Neural cell (in vitro differentiated cells): ENCODE measurements at regions not wholly inside any gene's neighbourhood (a gene's known extent, or its start where the extent isn't known, plus 50 kb on each side); places are given as distances from the start of the nearest gene placed in this dataset.

ENCODE experiments used
- EZH2 ChIP-seq: fragments of 200-600, 300-800 bp; shearing (Covaris generic), sonication (generic); IDR thresholded peaks from 2 replicates; pipeline ENCODE4 v1.6.1; 2014; ENCODE audit warnings: antibody characterized with exemption, low read length, borderline replicate concordance, mild to moderate bottlenecking; ENCODE audit not compliant: insufficient read depth, poor library complexity, severe bottlenecking
- POLR2AphosphoS5 ChIP-seq: IDR thresholded peaks from 2 replicates; pipeline ENCODE4 v1.6.1; 2012
- RAD21 ChIP-seq: fragments of 450-650 bp; conservative IDR thresholded peaks from 2 replicates; pipeline ENCODE4 v1.6.1; 2014; ENCODE audit warnings: antibody characterized with exemption, mild to moderate bottlenecking, moderate library complexity
- TF ChIP-seq, protein P1 (sequence below): fragments of 450-650 bp; IDR thresholded peaks from 2 replicates; pipeline ENCODE4 v1.5.1; 2014; ENCODE audit warnings: antibody characterized with exemption, mild to moderate bottlenecking, moderate library complexity; ENCODE audit not compliant: poor library complexity, severe bottlenecking

DNA sequence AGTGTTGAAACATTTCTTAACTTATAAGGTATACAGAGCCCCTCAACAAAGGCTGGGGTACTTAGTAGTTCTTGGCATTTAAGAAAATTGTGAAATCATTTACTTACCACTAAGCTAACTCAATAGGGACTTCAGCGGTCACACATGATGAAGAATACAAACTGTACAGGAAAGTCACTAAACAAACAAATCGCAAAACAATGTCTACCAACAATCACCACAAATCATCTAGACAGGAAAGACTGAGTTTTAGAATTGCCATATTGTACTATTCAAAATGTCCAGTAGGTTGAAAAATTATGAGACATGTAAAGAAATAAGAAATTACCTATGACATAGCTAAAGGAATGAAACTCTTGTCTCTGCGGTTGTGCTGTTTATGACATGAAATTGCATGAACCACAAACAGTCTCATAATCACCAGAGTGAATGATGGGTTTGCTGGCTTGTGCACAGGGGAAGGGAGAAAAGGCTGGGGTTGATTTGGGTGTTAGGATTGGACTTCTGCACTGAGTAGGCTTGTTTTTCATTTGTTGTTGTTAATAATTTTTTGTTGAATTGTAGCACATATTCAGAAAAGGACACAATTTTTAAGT is 441.1 kb upstream of the MON1B start:
- TF ChIP-seq RAD21 = no peak
- no peak for TF ChIP-seq EZH2
- TF ChIP-seq, protein P1, sequence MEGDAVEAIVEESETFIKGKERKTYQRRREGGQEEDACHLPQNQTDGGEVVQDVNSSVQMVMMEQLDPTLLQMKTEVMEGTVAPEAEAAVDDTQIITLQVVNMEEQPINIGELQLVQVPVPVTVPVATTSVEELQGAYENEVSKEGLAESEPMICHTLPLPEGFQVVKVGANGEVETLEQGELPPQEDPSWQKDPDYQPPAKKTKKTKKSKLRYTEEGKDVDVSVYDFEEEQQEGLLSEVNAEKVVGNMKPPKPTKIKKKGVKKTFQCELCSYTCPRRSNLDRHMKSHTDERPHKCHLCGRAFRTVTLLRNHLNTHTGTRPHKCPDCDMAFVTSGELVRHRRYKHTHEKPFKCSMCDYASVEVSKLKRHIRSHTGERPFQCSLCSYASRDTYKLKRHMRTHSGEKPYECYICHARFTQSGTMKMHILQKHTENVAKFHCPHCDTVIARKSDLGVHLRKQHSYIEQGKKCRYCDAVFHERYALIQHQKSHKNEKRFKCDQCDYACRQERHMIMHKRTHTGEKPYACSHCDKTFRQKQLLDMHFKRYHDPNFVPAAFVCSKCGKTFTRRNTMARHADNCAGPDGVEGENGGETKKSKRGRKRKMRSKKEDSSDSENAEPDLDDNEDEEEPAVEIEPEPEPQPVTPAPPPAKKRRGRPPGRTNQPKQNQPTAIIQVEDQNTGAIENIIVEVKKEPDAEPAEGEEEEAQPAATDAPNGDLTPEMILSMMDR = no peak
- no peak for TF ChIP-seq POLR2AphosphoS5
